Stimulated activated CD8-positive, alpha-beta memory T cell treated with anti-CD3 and anti-CD28 coated beads, Interleukin-7, amount 100 ng/mL, for 24 hours (primary cell): ENCODE measurements at regions not wholly inside any gene's neighbourhood (a gene's known extent, or its start where the extent isn't known, plus 50 kb on each side); places are given as distances from the start of the nearest gene placed in this dataset.
A peak's percentile ranks its signal among the peaks of the same experiment; 100 is the strongest.
"Not testable (repeated sequence)": the region's sequence is repeated elsewhere in the genome, so short reads cannot be mapped to it uniquely, and the experiment has no call there.

Experiments
- DNase-seq: peaks from one replicate; pipeline ENCODE4 v3.0.0-alpha.2; 2020; ENCODE audit warnings: low read depth

DNA sequence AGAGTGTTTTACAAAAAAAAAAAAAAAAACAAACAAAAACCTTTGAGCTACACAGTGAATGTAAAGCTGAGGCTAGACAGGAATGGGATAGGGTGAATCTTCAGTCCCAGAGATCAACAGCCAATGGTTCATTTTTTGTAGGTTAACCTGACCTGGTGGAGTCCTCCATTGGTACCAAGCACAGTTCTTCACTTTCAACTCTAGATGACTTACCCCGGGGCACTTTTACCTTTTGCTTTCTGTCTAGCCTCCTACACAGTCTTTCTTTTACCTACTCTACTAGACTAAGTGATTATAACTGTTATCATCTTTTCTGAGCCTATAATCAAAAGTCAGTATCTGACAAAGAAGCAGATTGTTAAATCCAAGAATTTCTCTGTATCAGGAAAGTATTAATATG lies 50.9 kb downstream of the ANXA2R start:
- DNase-seq: no peak

- no peak for DNase-seq
These were observed 51.6 kb downstream of the ANXA2R start for GRCh38 chr5:42988568-42988967.

- DNase-seq: no peak
These were observed 54.7 kb downstream of the ANXA2R start for GRCh38 chr5:42985129-42986037.

GRCh38 chr5:42984307-42984706 lies 55.8 kb downstream of the ANXA2R start:
- no peak for DNase-seq

GRCh38 chr5:42982107-42982622 lies 58.0 kb downstream of the ANXA2R start:
- DNase-seq: no peak

DNA sequence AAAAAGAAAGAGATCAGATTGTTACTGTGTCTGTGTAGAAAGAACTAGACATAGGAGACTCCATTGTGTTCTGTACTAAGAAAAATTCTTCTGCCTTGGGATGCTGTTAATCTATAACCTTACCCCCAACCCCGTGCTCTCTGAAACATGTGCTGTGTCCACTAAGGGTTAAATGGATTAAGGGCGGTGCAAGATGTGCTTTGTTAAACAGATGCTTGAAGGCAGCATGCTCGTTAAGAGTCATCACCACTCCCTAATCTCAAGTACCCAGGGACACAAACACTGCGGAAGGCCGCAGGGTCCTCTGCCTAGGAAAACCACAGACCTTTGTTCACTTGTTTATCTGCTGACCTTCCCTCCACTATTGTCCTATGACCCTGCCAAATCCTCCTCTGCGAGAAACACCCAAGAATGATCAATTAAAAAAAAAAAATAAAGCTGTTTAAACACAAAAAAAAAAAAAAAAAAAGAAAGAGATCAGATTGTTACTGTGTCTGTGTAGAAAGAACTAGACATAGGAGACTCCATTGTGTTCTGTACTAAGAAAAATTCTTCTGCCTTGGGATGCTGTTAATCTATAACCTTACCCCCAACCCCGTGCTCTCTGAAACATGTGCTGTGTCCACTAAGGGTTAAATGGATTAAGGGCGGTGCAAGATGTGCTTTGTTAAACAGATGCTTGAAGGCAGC lies 58.6 kb downstream of the ANXA2R start:
- not testable (repeated sequence) for DNase-seq

DNA sequence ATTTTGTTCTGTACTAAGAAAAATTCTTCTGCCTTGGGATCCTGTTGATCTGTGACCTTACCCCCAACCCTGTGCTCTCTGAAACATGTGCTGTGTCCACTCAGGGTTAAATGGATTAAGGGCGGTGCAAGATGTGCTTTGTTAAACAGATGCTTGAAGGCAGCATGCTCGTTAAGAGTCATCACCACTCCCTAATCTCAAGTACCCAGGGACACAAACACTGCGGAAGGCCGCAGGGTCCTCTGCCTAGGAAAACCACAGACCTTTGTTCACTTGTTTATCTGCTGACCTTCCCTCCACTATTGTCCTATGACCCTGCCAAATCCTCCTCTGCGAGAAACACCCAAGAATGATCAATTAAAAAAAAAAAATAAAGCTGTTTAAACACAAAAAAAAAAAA lies 59.1 kb downstream of the ANXA2R start:
- not testable (repeated sequence) for DNase-seq

DNA sequence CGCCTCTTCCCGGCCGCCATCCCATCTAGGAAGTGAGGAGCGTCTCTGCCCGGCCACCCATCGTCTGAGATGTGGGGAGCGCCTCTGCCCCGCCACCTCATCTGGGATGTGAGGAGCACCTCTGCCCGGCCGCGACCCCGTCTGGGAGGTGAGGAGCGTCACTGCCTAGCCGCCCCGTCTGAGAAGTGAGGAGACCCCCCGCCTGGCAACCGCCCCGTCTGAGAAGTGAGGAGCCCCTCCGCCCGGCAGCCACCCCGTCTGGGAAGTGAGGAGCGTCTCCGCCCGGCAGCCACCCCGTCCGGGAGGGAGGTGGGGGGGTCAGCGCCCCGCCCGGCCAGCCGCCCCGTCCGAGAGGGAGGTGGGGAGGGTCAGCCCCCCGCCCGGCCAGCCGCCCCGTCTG lies 59.7 kb downstream of the ANXA2R start:
- not testable (repeated sequence) for DNase-seq

- DNase-seq: not testable (repeated sequence)
These were observed 60.9 kb downstream of the ANXA2R start for GRCh38 chr5:42979242-42979641.

DNA sequence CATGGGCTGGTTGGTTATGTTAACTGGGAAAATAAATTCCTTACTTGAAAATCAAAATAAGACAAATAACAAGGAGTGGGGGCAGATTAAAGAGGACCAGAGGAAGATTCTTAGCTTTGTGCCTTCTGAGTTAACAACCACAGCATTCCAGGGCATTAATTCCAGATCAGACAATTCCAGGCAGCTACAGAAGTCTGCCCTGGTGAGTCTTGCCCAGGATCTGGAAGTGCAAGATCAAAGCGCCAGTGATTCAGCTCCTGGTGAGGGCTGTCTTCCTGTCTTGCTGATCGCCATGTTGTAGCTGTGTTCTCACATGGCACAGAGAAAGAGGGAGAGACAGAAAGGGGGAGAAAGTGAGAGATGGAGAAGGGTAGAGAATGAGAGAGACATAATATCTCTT lies 65.6 kb downstream of the ANXA2R start:
- DNase-seq: no peak

GRCh38 chr5:42970636-42971559 lies 69.2 kb downstream of the ANXA2R start:
- DNase-seq: no peak

DNA sequence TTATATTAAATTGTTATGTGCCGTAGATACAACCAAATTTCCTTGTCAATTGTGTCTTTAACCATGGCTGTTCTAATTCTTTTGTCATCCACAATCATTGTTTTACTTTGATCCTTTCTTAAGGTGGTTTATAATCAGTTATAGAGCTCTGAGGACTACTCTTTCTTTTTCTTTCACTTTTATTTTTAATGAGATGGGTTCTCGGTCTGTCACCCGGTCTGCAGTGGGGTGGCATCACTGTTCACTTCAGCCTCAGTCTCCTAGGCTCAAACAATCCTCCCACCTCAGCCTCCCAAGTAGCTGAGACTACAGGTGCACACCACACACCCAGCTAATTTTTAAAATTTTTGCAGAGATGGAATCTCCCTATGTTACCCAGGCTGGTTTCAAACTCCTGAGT lies 74.2 kb downstream of the ANXA2R start:
- no peak for DNase-seq

DNA sequence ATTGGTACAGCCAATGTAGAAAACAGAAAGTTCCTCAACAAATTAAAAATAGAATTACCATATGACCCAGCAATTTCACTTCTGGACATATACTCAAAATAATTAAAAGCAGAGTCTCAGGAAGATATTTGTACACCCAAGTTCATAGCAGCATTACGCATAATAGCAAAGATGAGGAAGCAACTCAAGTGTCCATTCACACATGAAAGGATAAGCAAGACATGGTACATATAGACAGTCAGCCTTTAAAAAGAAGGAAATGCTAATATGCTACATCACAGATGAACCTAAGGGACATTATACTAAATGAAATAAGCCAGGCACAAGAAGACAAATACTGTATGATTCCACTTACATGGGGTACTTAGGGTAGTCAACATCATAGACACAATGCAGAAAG lies 76.7 kb downstream of the ANXA2R start:
- no peak for DNase-seq

DNA sequence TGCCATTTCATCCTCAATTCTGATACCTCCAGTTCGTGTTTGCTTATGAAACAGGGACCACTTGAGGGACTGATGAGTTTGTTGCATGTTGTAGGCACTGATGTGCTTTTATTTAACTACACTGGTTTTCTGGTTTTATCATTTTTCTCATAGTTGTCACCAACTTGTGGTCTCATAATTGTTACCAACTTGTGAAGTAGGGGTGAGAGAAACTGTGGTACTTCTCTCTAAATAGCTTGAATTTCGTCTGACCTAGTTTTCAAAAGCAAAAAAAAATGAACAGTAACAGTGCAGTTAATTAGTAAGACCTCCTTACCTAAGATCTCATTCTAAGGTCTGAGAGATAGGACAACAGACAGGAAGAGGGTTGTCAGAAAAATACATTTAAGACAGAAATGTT lies 78.0 kb downstream of the ANXA2R start:
- DNase-seq: no peak

- no peak for DNase-seq
These were observed 79.6 kb downstream of the ANXA2R start for GRCh38 chr5:42960506-42960905.

GRCh38 chr5:42956551-42956950 lies 83.6 kb downstream of the ANXA2R start:
- no peak for DNase-seq

GRCh38 chr5:42953041-42953440 lies 87.1 kb downstream of the ANXA2R start:
- DNase-seq: no peak

- no peak for DNase-seq
These were observed 87.5 kb downstream of the ANXA2R start for GRCh38 chr5:42952578-42952974.

GRCh38 chr5:42951293-42951840 lies 88.8 kb downstream of the ANXA2R start:
- peak; percentile 38 for DNase-seq

DNA sequence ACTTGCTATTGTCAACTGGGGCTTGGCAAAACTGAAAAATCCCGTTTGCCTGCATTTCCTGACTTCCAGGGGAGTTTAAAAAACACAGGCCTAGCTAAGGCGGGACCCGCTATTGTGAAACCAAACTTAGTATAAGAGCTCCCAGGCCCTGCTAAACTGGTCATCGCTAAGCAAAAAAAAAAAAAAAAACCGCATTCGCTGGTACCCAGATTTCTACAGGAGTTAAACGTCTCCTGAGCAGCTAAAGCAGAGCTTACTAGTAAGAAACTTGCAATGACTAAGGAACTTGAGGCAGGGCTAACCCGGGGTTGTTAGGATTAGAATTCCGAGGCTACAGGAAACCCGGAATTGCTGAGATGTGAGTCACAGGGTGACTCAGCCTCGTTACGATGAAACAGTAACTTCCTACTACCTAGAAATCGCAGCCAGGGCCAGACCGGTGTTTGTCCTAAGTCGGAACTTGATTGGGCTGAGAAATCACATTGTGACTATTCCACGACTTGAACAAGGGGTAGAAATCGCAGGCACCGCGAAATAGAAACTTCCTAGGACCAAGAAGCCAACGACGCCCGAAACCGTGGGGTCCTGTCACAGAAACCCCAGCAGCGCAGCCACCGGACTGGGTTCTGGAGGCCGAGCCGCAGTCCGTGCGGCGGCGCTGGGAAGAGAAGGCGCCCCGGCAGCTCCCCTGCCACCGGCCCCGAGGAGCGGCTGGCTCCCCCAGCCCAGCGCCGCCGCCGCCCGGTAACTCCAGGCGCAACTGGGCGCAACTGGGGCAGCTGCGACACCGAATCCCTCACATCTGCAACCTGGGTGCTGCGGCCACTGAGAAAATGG lies 89.4 kb downstream of the ANXA2R start:
- peak; percentile 33 for DNase-seq

- no peak for DNase-seq
These were observed 90.0 kb downstream of the ANXA2R start for GRCh38 chr5:42950116-42950455.
